ENCODE measurements at regions not wholly inside any gene's neighbourhood (a gene's known extent, or its start where the extent isn't known, plus 50 kb on each side); places are given as distances from the start of the nearest gene placed in this dataset.

DNA sequence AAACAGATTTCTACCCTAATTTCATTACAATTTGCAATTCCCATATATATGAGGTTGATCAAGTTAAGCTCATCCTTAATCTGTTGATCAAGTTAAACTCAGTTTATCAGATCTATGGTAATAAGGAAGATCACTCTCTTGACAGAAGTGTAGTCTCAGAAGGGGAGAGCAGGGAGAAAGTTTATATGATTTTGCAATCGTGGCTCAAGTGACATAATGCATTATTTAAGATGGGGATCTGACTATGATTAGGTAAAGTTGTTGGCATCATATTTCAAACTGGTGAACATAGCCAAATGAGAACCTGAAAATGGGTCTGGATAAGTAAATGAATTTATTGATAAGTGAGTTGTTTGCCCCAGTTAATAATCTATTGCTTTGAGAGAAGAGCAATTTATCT is 995.3 kb downstream of the OTOL1 start:
- Histone ChIP-seq H3K27ac (no peak overlapping the region), H3K36me3 (no peaks in the 10 kb centered on the region), H3K9me3 (peaks cover 0 to 10% (median 0%) of the 10 kb centered on the region in 4 donors), H3K4me3 (no peak overlapping the region), H3K27me3 (no peaks in the 10 kb centered on the region), H3K4me1 (no peaks in the 10 kb centered on the region)
- no peak for DNase-seq (ENCODE audit: low spot score in 2 of 2)
- TF ChIP-seq EP300 (IDR thresholded peaks at IDR 0.05) (no peak), POLR2A (IDR thresholded peaks at IDR 0.05) (no peak)
- TF ChIP-seq, protein P1, sequence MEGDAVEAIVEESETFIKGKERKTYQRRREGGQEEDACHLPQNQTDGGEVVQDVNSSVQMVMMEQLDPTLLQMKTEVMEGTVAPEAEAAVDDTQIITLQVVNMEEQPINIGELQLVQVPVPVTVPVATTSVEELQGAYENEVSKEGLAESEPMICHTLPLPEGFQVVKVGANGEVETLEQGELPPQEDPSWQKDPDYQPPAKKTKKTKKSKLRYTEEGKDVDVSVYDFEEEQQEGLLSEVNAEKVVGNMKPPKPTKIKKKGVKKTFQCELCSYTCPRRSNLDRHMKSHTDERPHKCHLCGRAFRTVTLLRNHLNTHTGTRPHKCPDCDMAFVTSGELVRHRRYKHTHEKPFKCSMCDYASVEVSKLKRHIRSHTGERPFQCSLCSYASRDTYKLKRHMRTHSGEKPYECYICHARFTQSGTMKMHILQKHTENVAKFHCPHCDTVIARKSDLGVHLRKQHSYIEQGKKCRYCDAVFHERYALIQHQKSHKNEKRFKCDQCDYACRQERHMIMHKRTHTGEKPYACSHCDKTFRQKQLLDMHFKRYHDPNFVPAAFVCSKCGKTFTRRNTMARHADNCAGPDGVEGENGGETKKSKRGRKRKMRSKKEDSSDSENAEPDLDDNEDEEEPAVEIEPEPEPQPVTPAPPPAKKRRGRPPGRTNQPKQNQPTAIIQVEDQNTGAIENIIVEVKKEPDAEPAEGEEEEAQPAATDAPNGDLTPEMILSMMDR (IDR thresholded peaks at IDR 0.05), result no peak
- 51 to 56% methylated on average over 1 of the region's 1 CpG for WGBS, 2 donors

DNA sequence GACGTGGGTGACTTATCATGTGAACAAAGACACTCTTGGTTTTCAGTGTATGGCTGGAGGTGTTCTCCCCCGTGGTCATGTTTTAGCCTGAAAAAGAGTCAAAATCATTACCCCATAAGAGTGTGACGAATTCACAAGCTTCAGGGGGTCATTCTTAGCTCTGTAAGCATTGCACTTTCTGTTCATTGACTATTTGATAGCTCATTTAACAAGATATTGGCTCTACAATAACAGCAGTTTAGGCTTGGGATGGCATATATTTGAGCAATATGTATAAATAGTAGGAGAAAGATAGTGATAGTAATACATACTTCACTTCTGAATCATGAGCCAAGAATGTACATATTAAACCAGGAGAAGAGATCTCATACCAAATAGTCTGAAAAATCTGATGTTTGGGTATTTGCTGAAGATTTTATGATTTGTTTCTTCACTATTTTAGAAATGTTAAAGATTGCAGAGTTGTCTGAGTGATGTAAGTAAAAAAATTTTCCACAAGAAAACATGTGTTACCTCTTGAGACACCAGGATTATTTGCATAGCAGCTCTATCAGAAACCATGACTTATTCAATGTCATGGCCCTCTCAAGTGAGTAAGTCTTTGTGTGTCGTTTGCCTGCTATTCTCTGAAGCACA is 996.0 kb downstream of the OTOL1 start:
- Histone ChIP-seq H3K4me1 (no peaks in the 10 kb centered on the region), H3K36me3 (no peaks in the 10 kb centered on the region), H3K27ac (no peak overlapping the region), H3K9me3 (peaks cover 0 to 10% (median 0%) of the 10 kb centered on the region in 4 donors), H3K27me3 (no peaks in the 10 kb centered on the region), H3K4me3 (no peak overlapping the region)
- TF ChIP-seq, protein P1 (IDR thresholded peaks at IDR 0.05), result no peak
- no peak for TF ChIP-seq POLR2A (IDR thresholded peaks at IDR 0.05)
- no peak for TF ChIP-seq EP300 (IDR thresholded peaks at IDR 0.05)
- WGBS, 2 donors, result 45 to 47% methylated on average over 4 of the region's 4 CpGs
- no peak for DNase-seq (ENCODE audit: low spot score in 2 of 2)

- Histone ChIP-seq H3K4me1 (no peaks in the 10 kb centered on the region), H3K27ac (no peak overlapping the region), H3K27me3 (no peaks in the 10 kb centered on the region), H3K36me3 (no peaks in the 10 kb centered on the region), H3K9me3 (peaks cover 0 to 10% (median 0%) of the 10 kb centered on the region in 4 donors), H3K4me3 (no peak overlapping the region)
- WGBS, 2 donors, result 56 to 63% methylated on average over 2 of the region's 2 CpGs
- DNase-seq (ENCODE audit: low spot score in 2 of 2), result no peak
- TF ChIP-seq, protein P1 (IDR thresholded peaks at IDR 0.05), result no peak
- TF ChIP-seq EP300 (IDR thresholded peaks at IDR 0.05), result no peak
- TF ChIP-seq POLR2A (IDR thresholded peaks at IDR 0.05), result no peak
These were observed 1002.0 kb downstream of the OTOL1 start for GRCh38 chr3:162498626-162499025.

GRCh38 chr3:162507397-162507796 is 1010.8 kb downstream of the OTOL1 start:
- no peak overlapping the region for H3K4me3 ChIP-seq
- no peaks in the 10 kb centered on the region for H3K36me3 ChIP-seq
- WGBS, 2 donors, result 85 to 91% methylated on average over 1 of the region's 1 CpG
- DNase-seq (ENCODE audit: low spot score in 2 of 2), result no peak
- no peaks in the 10 kb centered on the region for H3K4me1 ChIP-seq
- no peaks in the 10 kb centered on the region for H3K9me3 ChIP-seq
- TF ChIP-seq, protein P1 (IDR thresholded peaks at IDR 0.05), result no peak
- TF ChIP-seq EP300 (IDR thresholded peaks at IDR 0.05) (no peak), POLR2A (IDR thresholded peaks at IDR 0.05) (no peak)
- no peaks in the 10 kb centered on the region for H3K27me3 ChIP-seq
- H3K27ac ChIP-seq, result no peak overlapping the region

DNA sequence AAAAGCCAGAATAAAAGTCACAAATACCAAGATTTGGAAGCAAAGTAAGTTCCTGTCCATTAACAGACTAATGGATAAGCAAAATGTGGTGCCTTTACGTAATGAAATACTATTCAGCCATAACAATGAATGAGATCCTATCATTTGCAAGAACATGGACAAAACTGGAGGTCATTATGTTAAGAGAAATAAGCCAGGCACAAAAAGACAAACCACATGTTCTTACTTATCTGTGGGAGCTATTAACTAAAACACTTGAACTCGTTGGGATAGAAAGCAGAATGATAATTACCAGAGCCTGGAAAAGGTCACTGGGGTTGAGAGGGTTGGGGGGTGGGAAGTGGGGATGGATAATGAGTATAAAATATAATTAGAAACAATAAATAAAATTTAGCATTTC is 1015.9 kb downstream of the OTOL1 start:
- Histone ChIP-seq H3K27me3 (no peaks in the 10 kb centered on the region), H3K4me3 (no peak overlapping the region), H3K27ac (no peak overlapping the region), H3K36me3 (no peaks in the 10 kb centered on the region), H3K4me1 (no peaks in the 10 kb centered on the region), H3K9me3 (no peaks in the 10 kb centered on the region)
- 47 to 55% methylated on average over 2 of the region's 2 CpGs for WGBS, 2 donors
- no peak for DNase-seq (ENCODE audit: low spot score in 2 of 2)
- TF ChIP-seq, protein P1 (IDR thresholded peaks at IDR 0.05), result no peak
- TF ChIP-seq EP300 (IDR thresholded peaks at IDR 0.05) (no peak), POLR2A (IDR thresholded peaks at IDR 0.05) (no peak)

Measured in tibial nerve (tissue), 4 donors.